A549 (cell line): ENCODE measurements at regions not wholly inside any gene's neighbourhood (a gene's known extent, or its start where the extent isn't known, plus 50 kb on each side); places are given as distances from the start of the nearest gene placed in this dataset.

Experiments used
- ATAC-seq, 2 experiments: fragments of 200-7000 bp in 1 of 2; fragments of >200 bp in 1 of 2; cut with Nextera tagmentation in 1 of 2; cut with Tn5 transposase in 1 of 2; 3 replicates each; pipeline versions ENCODE4 v1.8.0 to v1.9.1; 2018 to 2020; ENCODE audit warnings: mild to moderate bottlenecking in 1 of 2, moderate library complexity in 1 of 2
- CTCF ChIA-PET: fragments of 300-600 bp; sonication (Branson Sonifier 250); formaldehyde crosslinking; extraction: SDS; loops from one replicate; lab custom pipeline; 2021; ENCODE audit warnings: antibody characterized with exemption, inconsistent platforms; lab: Yijun Ruan, JAX
- POLR2A ChIA-PET: fragments of 350-600 bp; formaldehyde crosslinking; extraction: SDS; loops from one replicate; lab custom pipeline; 2021; ENCODE audit warnings: antibody characterized with exemption, inconsistent platforms; lab: Yijun Ruan, JAX
- DNase-seq, 2 experiments: peaks; one replicate each; pipeline versions ENCODE4 v3.0.0 to v3.0.0-alpha.2; 2011 to 2016; ENCODE audit warnings: low read depth in 1 of 2, low spot score in 1 of 2
- FAIRE-seq: peaks from 2 replicates; lab custom pipeline; 2011; peaks lifted over from hg19 to GRCh38; lab: Jason Lieb, UNC
- H3K27ac ChIP-seq, 2 experiments: fragments of >200 bp; sonication (Bioruptor Twin); formaldehyde crosslinking; 3 replicates each; pipeline ENCODE4 v1.5.1; 2016 to 2017
- H3K4me1 ChIP-seq: fragments of >200 bp; sonication (Bioruptor Twin); formaldehyde crosslinking; 3 replicates; pipeline ENCODE4 v1.6.1; 2016
- H3K4me2 ChIP-seq: fragments of >200 bp; sonication (Bioruptor Twin); formaldehyde crosslinking; 3 replicates; pipeline ENCODE4 v1.6.1; 2016
- H3K4me3 ChIP-seq: fragments of >200 bp; sonication (Bioruptor Twin); formaldehyde crosslinking; 3 replicates; pipeline ENCODE4 v1.5.1; 2016
- H3K9me3 ChIP-seq: fragments of >200 bp; sonication (Bioruptor Twin); formaldehyde crosslinking; 3 replicates; pipeline ENCODE4 v1.6.1; 2016
- BHLHE40 ChIP-seq: IDR thresholded peaks from 2 replicates; pipeline ENCODE4 v1.6.1; 2012; ENCODE audit warnings: low read depth, low read length, inconsistent platforms
- CBX2 ChIP-seq: fragments of 200-600 bp; sonication (generic); IDR thresholded peaks from 2 replicates; pipeline ENCODE4 v1.6.1; 2016; ENCODE audit warnings: low read depth, mild to moderate bottlenecking, borderline replicate concordance
- EHF ChIP-seq: fragments of 250-450 bp; sonication (Bioruptor Pico); IDR thresholded peaks from 2 replicates; pipeline ENCODE4 v1.5.0; 2020; ENCODE audit warnings: mild to moderate bottlenecking
- EHMT2 ChIP-seq: fragments of 200-600 bp; sonication (generic); IDR thresholded peaks from 2 replicates; pipeline ENCODE4 v1.6.1; 2016; ENCODE audit warnings: antibody characterized with exemption, low read depth, mild to moderate bottlenecking, moderate library complexity
- FOSL2 ChIP-seq, 2 experiments: fragments of 450-650 bp in 1 of 2; fragments of >200 bp in 1 of 2; sonication (Bioruptor Twin) in 1 of 2; formaldehyde crosslinking; IDR thresholded peaks; 2 replicates each; pipeline versions ENCODE4 v1.5.0 to v1.6.1; 2016 to 2020; ENCODE audit warnings: mild to moderate bottlenecking in 1 of 2, moderate library complexity in 1 of 2
- GATA3 ChIP-seq: IDR thresholded peaks from 2 replicates; pipeline ENCODE4 v1.6.1; 2012; ENCODE audit warnings: borderline replicate concordance
- NPAS2 ChIP-seq: fragments of 250-450 bp; sonication (Bioruptor Pico); IDR thresholded peaks from 2 replicates; pipeline ENCODE4 v1.8.0; 2022; ENCODE audit warnings: mild to moderate bottlenecking, moderate library complexity, borderline replicate concordance
- NR3C1 ChIP-seq: fragments of >200 bp; sonication (Bioruptor Twin); formaldehyde crosslinking; IDR thresholded peaks from 3 replicates; pipeline ENCODE4 v1.6.1; 2017
- PHF8 ChIP-seq: fragments of 200-600 bp; sonication (generic); IDR thresholded peaks from 2 replicates; pipeline ENCODE4 v1.6.1; 2016; ENCODE audit warnings: low read depth, mild to moderate bottlenecking, antibody characterized with exemption, moderate library complexity, borderline replicate concordance
- RAD21 ChIP-seq, 2 experiments: fragments of >200 bp in 1 of 2; sonication (Bioruptor Twin) in 1 of 2; formaldehyde crosslinking in 1 of 2; IDR thresholded peaks in 1 of 2; conservative IDR thresholded peaks in 1 of 2; 2 replicates in 1 of 2; 3 replicates in 1 of 2; pipeline ENCODE4 v1.6.1; 2012 to 2018; ENCODE audit warnings: inconsistent platforms in 1 of 2
- RCOR1 ChIP-seq: fragments of 150-350 bp; IDR thresholded peaks from 2 replicates; pipeline ENCODE4 v1.6.1; 2014; ENCODE audit warnings: antibody characterized with exemption, low read length, low read depth
- RNF2 ChIP-seq: fragments of 200-600 bp; sonication (generic); IDR thresholded peaks from 2 replicates; pipeline ENCODE4 v1.6.1; 2016; ENCODE audit warnings: low read depth, mild to moderate bottlenecking, antibody characterized with exemption, moderate library complexity, borderline replicate concordance
- SMC3 ChIP-seq: fragments of >200 bp; sonication (Bioruptor Twin); formaldehyde crosslinking; IDR thresholded peaks from 3 replicates; pipeline ENCODE4 v1.6.1; 2018; ENCODE audit warnings: inconsistent platforms
- SREBF2 ChIP-seq: fragments of 450-650 bp; IDR thresholded peaks from 2 replicates; pipeline ENCODE4 v1.6.1; 2014; ENCODE audit warnings: mild to moderate bottlenecking, moderate library complexity
- ZC3H11A ChIP-seq: fragments of 450-650 bp; IDR thresholded peaks from 2 replicates; pipeline ENCODE4 v1.6.1; 2014; ENCODE audit warnings: antibody characterized with exemption, mild to moderate bottlenecking
- WGBS: methylation state at CpG from one replicate; pipeline ENCODE4 v1.1.6; 2017; ENCODE audit errors: missing lambda C conversion rate; 5-methylcytosine and 5-hydroxymethylcytosine counted together
- TF ChIP-seq, protein P1 (sequence below): fragments of 150-350 bp; IDR thresholded peaks from 2 replicates; pipeline ENCODE4 v1.6.1; 2014; ENCODE audit warnings: low read depth, mild to moderate bottlenecking, low read length
- TF ChIP-seq, protein P2 (sequence below): fragments of >200 bp; sonication (Bioruptor Twin); formaldehyde crosslinking; IDR thresholded peaks from 3 replicates; pipeline ENCODE4 v1.6.1; 2016
- TF ChIP-seq, protein P3 (sequence below): fragments of 200-600 bp; sonication (generic); IDR thresholded peaks from 2 replicates; pipeline ENCODE4 v1.6.1; 2016; ENCODE audit warnings: antibody characterized with exemption, mild to moderate bottlenecking, moderate library complexity
- TF ChIP-seq, protein P4 (sequence below): fragments of 250-450 bp; sonication (Bioruptor Pico); IDR thresholded peaks from 2 replicates; pipeline ENCODE4 v1.5.0; 2020; ENCODE audit warnings: low read depth, mild to moderate bottlenecking, moderate library complexity
- TF ChIP-seq, protein P5 (sequence below): fragments of >200 bp; sonication (Bioruptor Twin); formaldehyde crosslinking; IDR thresholded peaks from 3 replicates; pipeline ENCODE4 v1.5.1; 2016

DNA sequence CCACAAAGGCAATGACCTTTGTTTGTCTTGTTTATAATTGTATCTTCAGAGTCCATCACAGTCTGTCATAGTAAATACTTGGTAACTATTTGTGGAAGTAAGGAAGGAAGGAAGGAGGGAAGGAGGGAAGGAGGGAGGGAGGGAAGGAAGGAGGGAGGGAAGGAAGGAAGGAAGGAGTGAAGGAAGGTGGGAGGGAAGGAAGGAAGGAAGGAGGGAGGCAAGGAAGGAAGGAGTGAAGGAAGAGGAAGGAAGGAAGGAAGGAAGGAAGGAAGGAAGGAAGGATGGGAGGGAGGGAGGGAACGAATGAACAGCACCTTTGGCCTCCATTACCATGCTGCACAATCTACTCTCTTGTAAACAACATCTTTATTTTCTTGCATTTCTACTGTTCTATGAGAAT is 559.5 kb upstream of the PKN2 start:
- DNase-seq (no peak), ATAC-seq (no peak)
- POLR2A ChIA-PET = no interaction called here
- 69% methylated on average over 1 of the region's 1 CpG for WGBS
- H3K9me3 ChIP-seq = no peaks in the 10 kb centered on the region
- TF ChIP-seq, protein P1, sequence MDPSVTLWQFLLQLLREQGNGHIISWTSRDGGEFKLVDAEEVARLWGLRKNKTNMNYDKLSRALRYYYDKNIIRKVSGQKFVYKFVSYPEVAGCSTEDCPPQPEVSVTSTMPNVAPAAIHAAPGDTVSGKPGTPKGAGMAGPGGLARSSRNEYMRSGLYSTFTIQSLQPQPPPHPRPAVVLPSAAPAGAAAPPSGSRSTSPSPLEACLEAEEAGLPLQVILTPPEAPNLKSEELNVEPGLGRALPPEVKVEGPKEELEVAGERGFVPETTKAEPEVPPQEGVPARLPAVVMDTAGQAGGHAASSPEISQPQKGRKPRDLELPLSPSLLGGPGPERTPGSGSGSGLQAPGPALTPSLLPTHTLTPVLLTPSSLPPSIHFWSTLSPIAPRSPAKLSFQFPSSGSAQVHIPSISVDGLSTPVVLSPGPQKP = no peak
- no peak for TF ChIP-seq CBX2
- no peak for TF ChIP-seq SMC3
- TF ChIP-seq, protein P2, sequence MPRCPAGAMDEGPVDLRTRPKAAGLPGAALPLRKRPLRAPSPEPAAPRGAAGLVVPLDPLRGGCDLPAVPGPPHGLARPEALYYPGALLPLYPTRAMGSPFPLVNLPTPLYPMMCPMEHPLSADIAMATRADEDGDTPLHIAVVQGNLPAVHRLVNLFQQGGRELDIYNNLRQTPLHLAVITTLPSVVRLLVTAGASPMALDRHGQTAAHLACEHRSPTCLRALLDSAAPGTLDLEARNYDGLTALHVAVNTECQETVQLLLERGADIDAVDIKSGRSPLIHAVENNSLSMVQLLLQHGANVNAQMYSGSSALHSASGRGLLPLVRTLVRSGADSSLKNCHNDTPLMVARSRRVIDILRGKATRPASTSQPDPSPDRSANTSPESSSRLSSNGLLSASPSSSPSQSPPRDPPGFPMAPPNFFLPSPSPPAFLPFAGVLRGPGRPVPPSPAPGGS = no peak
- TF ChIP-seq EHMT2 = no peak
- TF ChIP-seq, protein P3, sequence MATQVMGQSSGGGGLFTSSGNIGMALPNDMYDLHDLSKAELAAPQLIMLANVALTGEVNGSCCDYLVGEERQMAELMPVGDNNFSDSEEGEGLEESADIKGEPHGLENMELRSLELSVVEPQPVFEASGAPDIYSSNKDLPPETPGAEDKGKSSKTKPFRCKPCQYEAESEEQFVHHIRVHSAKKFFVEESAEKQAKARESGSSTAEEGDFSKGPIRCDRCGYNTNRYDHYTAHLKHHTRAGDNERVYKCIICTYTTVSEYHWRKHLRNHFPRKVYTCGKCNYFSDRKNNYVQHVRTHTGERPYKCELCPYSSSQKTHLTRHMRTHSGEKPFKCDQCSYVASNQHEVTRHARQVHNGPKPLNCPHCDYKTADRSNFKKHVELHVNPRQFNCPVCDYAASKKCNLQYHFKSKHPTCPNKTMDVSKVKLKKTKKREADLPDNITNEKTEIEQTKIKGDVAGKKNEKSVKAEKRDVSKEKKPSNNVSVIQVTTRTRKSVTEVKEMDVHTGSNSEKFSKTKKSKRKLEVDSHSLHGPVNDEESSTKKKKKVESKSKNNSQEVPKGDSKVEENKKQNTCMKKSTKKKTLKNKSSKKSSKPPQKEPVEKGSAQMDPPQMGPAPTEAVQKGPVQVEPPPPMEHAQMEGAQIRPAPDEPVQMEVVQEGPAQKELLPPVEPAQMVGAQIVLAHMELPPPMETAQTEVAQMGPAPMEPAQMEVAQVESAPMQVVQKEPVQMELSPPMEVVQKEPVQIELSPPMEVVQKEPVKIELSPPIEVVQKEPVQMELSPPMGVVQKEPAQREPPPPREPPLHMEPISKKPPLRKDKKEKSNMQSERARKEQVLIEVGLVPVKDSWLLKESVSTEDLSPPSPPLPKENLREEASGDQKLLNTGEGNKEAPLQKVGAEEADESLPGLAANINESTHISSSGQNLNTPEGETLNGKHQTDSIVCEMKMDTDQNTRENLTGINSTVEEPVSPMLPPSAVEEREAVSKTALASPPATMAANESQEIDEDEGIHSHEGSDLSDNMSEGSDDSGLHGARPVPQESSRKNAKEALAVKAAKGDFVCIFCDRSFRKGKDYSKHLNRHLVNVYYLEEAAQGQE = no peak
- TF ChIP-seq RAD21 (conservative IDR thresholded peaks at IDR 0.05 in 1 of 2, IDR thresholded peaks at IDR 0.05 in 1 of 2) = no peak
- TF ChIP-seq PHF8 = no peak
- TF ChIP-seq RCOR1 = no peak
- TF ChIP-seq NR3C1 = no peak
- TF ChIP-seq ZC3H11A = no peak
- no peak for TF ChIP-seq RNF2
- TF ChIP-seq EHF (CRISPR knock-in tag) = no peak
- TF ChIP-seq, protein P4, sequence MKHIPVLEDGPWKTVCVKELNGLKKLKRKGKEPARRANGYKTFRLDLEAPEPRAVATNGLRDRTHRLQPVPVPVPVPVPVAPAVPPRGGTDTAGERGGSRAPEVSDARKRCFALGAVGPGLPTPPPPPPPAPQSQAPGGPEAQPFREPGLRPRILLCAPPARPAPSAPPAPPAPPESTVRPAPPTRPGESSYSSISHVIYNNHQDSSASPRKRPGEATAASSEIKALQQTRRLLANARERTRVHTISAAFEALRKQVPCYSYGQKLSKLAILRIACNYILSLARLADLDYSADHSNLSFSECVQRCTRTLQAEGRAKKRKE (CRISPR knock-in tag) = no peak
- TF ChIP-seq BHLHE40 = no peak
- TF ChIP-seq, protein P5, sequence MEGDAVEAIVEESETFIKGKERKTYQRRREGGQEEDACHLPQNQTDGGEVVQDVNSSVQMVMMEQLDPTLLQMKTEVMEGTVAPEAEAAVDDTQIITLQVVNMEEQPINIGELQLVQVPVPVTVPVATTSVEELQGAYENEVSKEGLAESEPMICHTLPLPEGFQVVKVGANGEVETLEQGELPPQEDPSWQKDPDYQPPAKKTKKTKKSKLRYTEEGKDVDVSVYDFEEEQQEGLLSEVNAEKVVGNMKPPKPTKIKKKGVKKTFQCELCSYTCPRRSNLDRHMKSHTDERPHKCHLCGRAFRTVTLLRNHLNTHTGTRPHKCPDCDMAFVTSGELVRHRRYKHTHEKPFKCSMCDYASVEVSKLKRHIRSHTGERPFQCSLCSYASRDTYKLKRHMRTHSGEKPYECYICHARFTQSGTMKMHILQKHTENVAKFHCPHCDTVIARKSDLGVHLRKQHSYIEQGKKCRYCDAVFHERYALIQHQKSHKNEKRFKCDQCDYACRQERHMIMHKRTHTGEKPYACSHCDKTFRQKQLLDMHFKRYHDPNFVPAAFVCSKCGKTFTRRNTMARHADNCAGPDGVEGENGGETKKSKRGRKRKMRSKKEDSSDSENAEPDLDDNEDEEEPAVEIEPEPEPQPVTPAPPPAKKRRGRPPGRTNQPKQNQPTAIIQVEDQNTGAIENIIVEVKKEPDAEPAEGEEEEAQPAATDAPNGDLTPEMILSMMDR = no peak
- TF ChIP-seq GATA3 = no peak
- no peak for TF ChIP-seq FOSL2 (IDR thresholded peaks at IDR 0.05)
- TF ChIP-seq FOSL2 (CRISPR knock-in tag; IDR thresholded peaks at IDR 0.05) = no peak
- no peak for TF ChIP-seq NPAS2 (CRISPR knock-in tag)
- TF ChIP-seq SREBF2 = no peak
- TF ChIP-seq, all 56 proteins: peak for 0
- Histone ChIP-seq H3K4me3 (no peak overlapping the region), H3K4me1 (no peaks in the 10 kb centered on the region), H3K4me2 (no peak overlapping the region), H3K27ac (no peak overlapping the region)
- FAIRE-seq = no peak
- CTCF ChIA-PET = no interaction called here
